HCT116 (cell line): ENCODE measurements at regions not wholly inside any gene's neighbourhood (a gene's known extent, or its start where the extent isn't known, plus 50 kb on each side); places are given as distances from the start of the nearest gene placed in this dataset.

Experiments
- ATAC-seq: fragments of 200-7000 bp; cut with Tn5 transposase; 2 replicates; pipeline ENCODE4 v1.9.1; 2020; ENCODE audit warnings: mild to moderate bottlenecking, moderate library complexity
- BruUV-seq: library from RNA; stranded (reverse); fragments of 400-500 nt; replicated peaks from 2 replicates; lab custom pipeline; 2021; lab: Mats Ljungman, UMichigan
- CTCF ChIA-PET: fragments of 300-600 bp; sonication (Branson Sonifier 250); formaldehyde crosslinking; loops from one replicate; lab custom pipeline; 2021; ENCODE audit warnings: antibody characterized with exemption; lab: Charles Lee
- POLR2A ChIA-PET: fragments of 300-600, 350-600 bp; sonication (Branson Sonifier 250); formaldehyde crosslinking; loops from one replicate; lab custom pipeline; 2021; ENCODE audit warnings: antibody characterized with exemption; lab: Charles Lee
- RAD21 ChIA-PET, 2 experiments: fragments of 300-600 bp; sonication (Branson Sonifier 250); formaldehyde crosslinking; loops; one replicate each; lab custom pipeline; 2023; ENCODE audit warnings: low total read pairs in 2 of 2; ENCODE audit not compliant: uncharacterized antibody in 2 of 2, unreplicated experiment in 2 of 2, low non-redundant PET in 1 of 2; lab: Charles Lee
- DNase-seq: peaks from one replicate; pipeline ENCODE4 v3.0.0-alpha.2; 2010; ENCODE audit warnings: low read depth, low spot score
- H2AFZ ChIP-seq: fragments of 200-600 bp; shearing (Covaris generic), sonication (generic); 2 replicates; pipeline ENCODE4 v1.6.1; 2017; ENCODE audit warnings: low read depth, mixed run types, mixed read lengths, antibody characterized with exemption, low read length; ENCODE audit not compliant: poor library complexity, severe bottlenecking
- H3K27ac ChIP-seq: 2 replicates; pipeline ENCODE4 v1.5.1; 2012; ENCODE audit warnings: low read depth, low read length
- H3K27me3 ChIP-seq: fragments of 200-600 bp; sonication (generic); 2 replicates; pipeline ENCODE4 v1.6.1; 2016; ENCODE audit warnings: mixed run types, low read length, mixed read lengths; ENCODE audit not compliant: insufficient read depth
- H3K36me3 ChIP-seq, 2 experiments: fragments of 200-500 bp in 1 of 2; fragments of 200-600 bp in 1 of 2; sonication (Bioruptor generic) in 1 of 2; sonication (generic) in 1 of 2; 2 replicates each; pipeline versions ENCODE4 v1.5.1 to v1.6.1; 2014 to 2016; ENCODE audit warnings: low read length in 2 of 2, inconsistent platforms in 1 of 2, mixed read lengths in 1 of 2, mixed run types in 1 of 2; ENCODE audit not compliant: insufficient read depth in 2 of 2, control insufficient read depth in 1 of 2
- H3K4me1 ChIP-seq, 2 experiments: fragments of 200-600 bp in 1 of 2; sonication (generic) in 1 of 2; 2 replicates each; pipeline versions ENCODE4 v1.5.1 to v1.6.1; 2012 to 2017; ENCODE audit warnings: low read length in 2 of 2, inconsistent platforms in 1 of 2, mild to moderate bottlenecking in 1 of 2, mixed read lengths in 1 of 2, mixed run types in 1 of 2, moderate library complexity in 1 of 2; ENCODE audit not compliant: insufficient read depth in 2 of 2, control insufficient read depth in 1 of 2
- H3K4me2 ChIP-seq: fragments of 200-600 bp; sonication (generic); 2 replicates; pipeline ENCODE4 v1.6.1; 2017; ENCODE audit warnings: mixed run types, low read length, mixed read lengths
- H3K4me3 ChIP-seq, 2 experiments: fragments of 200-600 bp in 1 of 2; sonication (generic) in 1 of 2; replicated peaks in 1 of 2; 2 replicates each; pipeline ENCODE4 v1.5.1; 2011 to 2016; ENCODE audit warnings: low read length in 2 of 2, control low read depth in 1 of 2, low read depth in 1 of 2, mild to moderate bottlenecking in 1 of 2, mixed read lengths in 1 of 2, mixed run types in 1 of 2
- H3K79me2 ChIP-seq: fragments of 200-600 bp; sonication (generic); 2 replicates; pipeline ENCODE4 v1.6.1; 2017; ENCODE audit warnings: mild to moderate bottlenecking, mixed run types, low read length, moderate library complexity, mixed read lengths; ENCODE audit not compliant: insufficient read depth
- H3K9ac ChIP-seq: fragments of 200-600 bp; sonication (generic); 2 replicates; pipeline ENCODE4 v1.6.1; 2016; ENCODE audit warnings: low read length, mixed read lengths
- H3K9me2 ChIP-seq: fragments of 200-600 bp; sonication (generic), shearing (Covaris generic); 2 replicates; pipeline ENCODE4 v1.6.1; 2017; ENCODE audit warnings: mixed run types, mild to moderate bottlenecking, moderate library complexity; ENCODE audit not compliant: insufficient read depth
- H3K9me3 ChIP-seq, 2 experiments: fragments of 200-500 bp in 1 of 2; fragments of 200-600 bp in 1 of 2; sonication (Bioruptor generic) in 1 of 2; sonication (generic) in 1 of 2; 2 replicates each; pipeline ENCODE4 v1.6.1; 2014 to 2017; ENCODE audit warnings: low read length in 2 of 2, mixed read lengths in 2 of 2, inconsistent platforms in 1 of 2, low read depth in 1 of 2, mild to moderate bottlenecking in 1 of 2, mixed run types in 1 of 2, moderate library complexity in 1 of 2; ENCODE audit not compliant: control insufficient read depth in 1 of 2, insufficient read depth in 1 of 2
- H4K20me1 ChIP-seq: fragments of 200-600 bp; sonication (generic), shearing (Covaris generic); 2 replicates; pipeline ENCODE4 v1.6.1; 2017; ENCODE audit warnings: mixed run types, mild to moderate bottlenecking, moderate library complexity; ENCODE audit not compliant: insufficient read depth
- CEBPB ChIP-seq: IDR thresholded peaks from 2 replicates; pipeline ENCODE4 v1.6.1; 2012; ENCODE audit warnings: low read depth
- ELF1 ChIP-seq: IDR thresholded peaks from 2 replicates; pipeline ENCODE4 v1.6.1; 2012; ENCODE audit warnings: low read depth, borderline replicate concordance
- EZH2 ChIP-seq: fragments of 200-600 bp; sonication (generic); IDR thresholded peaks from 2 replicates; pipeline ENCODE4 v1.6.1; 2017; ENCODE audit warnings: antibody characterized with exemption, mixed run types
- POLR2AphosphoS5 ChIP-seq: IDR thresholded peaks from 2 replicates; pipeline ENCODE4 v1.6.1; 2011; ENCODE audit warnings: mild to moderate bottlenecking, low read depth, low read length, moderate library complexity
- SRF ChIP-seq: IDR thresholded peaks from 2 replicates; pipeline ENCODE4 v1.6.1; 2012; ENCODE audit warnings: low read depth
- TCF7L2 ChIP-seq: IDR thresholded peaks from 2 replicates; pipeline ENCODE4 v1.7.0; 2011; ENCODE audit warnings: borderline replicate concordance, inconsistent platforms; ENCODE audit not compliant: insufficient read depth, insufficient read length; ENCODE audit errors: extremely low read depth
- YY1 ChIP-seq: IDR thresholded peaks from 2 replicates; pipeline ENCODE4 v1.6.1; 2011; ENCODE audit warnings: low read length, low read depth, moderate library complexity, mild to moderate bottlenecking; ENCODE audit not compliant: insufficient replicate concordance; ENCODE audit errors: extremely low read depth
- intact Hi-C: fragments of 100-400 bp; cut with micrococcal nuclease; formaldehyde crosslinking; loops from 2 replicates; pipeline ENCODE4 v1.10.0; 2022
- TF ChIP-seq, protein P1 (sequence below): IDR thresholded peaks from 2 replicates; pipeline ENCODE4 v1.6.1; 2011; ENCODE audit warnings: mild to moderate bottlenecking, low read length, moderate library complexity; ENCODE audit not compliant: insufficient replicate concordance; ENCODE audit errors: extremely low read depth
- TF ChIP-seq, protein P2 (sequence below), 3 experiments: fragments of 200-600 bp in 1 of 3; sonication (generic) in 1 of 3; IDR thresholded peaks in 2 of 3; conservative IDR thresholded peaks in 1 of 3; 2 replicates each; pipeline ENCODE4 v1.5.1; 2012 to 2017; ENCODE audit warnings: low read depth in 2 of 3, low read length in 2 of 3, antibody characterized with exemption in 1 of 3, borderline replicate concordance in 1 of 3, control low read depth in 1 of 3, mild to moderate bottlenecking in 1 of 3, mixed read lengths in 1 of 3, mixed run types in 1 of 3, moderate library complexity in 1 of 3; ENCODE audit not compliant: insufficient read depth in 1 of 3
- TF ChIP-seq, protein P3 (sequence below): IDR thresholded peaks from 2 replicates; pipeline ENCODE4 v1.6.1; 2012; ENCODE audit warnings: low read depth

DNA sequence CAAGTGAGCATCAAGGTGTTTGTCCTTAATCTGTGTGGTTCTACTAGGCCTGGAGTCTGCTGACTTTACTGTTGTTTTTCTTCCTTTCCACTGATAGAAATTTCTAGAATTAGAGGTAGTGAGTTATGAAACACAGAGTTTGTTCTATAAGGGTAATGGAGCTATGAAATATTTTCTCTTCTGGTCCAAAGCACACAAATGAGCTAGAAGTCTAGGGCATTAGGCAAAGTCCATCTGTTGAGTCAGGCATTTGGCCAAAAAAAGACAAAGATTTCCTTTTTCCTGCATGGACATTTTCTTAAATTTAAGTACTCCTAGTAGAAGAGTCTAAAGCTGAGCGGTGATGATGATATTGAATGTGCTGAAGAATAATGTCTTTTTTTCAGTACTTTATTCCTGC lies 174.3 kb upstream of the STXBP5 start:
- H3K79me2 ChIP-seq: no peaks in the 10 kb centered on the region
- ChIA-PET POLR2A (no interaction called here), RAD21 (no interaction called here)
- H3K4me1 ChIP-seq: no peaks in the 10 kb centered on the region
- no peaks in the 10 kb centered on the region for H3K36me3 ChIP-seq
- H3K4me3 ChIP-seq: no peak overlapping the region
- DNase-seq: no peak
- no peak overlapping the region for H3K9ac ChIP-seq
- BruUV-seq: no TSS peak
- no peaks in the 10 kb centered on the region for H3K9me2 ChIP-seq
- no peak overlapping the region for H2AFZ ChIP-seq
- no peak overlapping the region for H3K4me2 ChIP-seq
- H3K27ac ChIP-seq: no peak overlapping the region
- H3K9me3 ChIP-seq: no peaks in the 10 kb centered on the region
- intact Hi-C loops: no loop called here
- TF ChIP-seq, protein P1, sequence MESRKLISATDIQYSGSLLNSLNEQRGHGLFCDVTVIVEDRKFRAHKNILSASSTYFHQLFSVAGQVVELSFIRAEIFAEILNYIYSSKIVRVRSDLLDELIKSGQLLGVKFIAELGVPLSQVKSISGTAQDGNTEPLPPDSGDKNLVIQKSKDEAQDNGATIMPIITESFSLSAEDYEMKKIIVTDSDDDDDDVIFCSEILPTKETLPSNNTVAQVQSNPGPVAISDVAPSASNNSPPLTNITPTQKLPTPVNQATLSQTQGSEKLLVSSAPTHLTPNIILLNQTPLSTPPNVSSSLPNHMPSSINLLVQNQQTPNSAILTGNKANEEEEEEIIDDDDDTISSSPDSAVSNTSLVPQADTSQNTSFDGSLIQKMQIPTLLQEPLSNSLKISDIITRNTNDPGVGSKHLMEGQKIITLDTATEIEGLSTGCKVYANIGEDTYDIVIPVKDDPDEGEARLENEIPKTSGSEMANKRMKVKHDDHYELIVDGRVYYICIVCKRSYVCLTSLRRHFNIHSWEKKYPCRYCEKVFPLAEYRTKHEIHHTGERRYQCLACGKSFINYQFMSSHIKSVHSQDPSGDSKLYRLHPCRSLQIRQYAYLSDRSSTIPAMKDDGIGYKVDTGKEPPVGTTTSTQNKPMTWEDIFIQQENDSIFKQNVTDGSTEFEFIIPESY: no peak
- TF ChIP-seq CEBPB: no peak
- no peak for TF ChIP-seq TCF7L2
- TF ChIP-seq, protein P2, sequence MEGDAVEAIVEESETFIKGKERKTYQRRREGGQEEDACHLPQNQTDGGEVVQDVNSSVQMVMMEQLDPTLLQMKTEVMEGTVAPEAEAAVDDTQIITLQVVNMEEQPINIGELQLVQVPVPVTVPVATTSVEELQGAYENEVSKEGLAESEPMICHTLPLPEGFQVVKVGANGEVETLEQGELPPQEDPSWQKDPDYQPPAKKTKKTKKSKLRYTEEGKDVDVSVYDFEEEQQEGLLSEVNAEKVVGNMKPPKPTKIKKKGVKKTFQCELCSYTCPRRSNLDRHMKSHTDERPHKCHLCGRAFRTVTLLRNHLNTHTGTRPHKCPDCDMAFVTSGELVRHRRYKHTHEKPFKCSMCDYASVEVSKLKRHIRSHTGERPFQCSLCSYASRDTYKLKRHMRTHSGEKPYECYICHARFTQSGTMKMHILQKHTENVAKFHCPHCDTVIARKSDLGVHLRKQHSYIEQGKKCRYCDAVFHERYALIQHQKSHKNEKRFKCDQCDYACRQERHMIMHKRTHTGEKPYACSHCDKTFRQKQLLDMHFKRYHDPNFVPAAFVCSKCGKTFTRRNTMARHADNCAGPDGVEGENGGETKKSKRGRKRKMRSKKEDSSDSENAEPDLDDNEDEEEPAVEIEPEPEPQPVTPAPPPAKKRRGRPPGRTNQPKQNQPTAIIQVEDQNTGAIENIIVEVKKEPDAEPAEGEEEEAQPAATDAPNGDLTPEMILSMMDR (IDR thresholded peaks at IDR 0.05 in 2 of 3, conservative IDR thresholded peaks at IDR 0.05 in 1 of 3; ENCODE audit: borderline replicate concordance in 1 of 3, insufficient read depth in 1 of 3, low read depth in 2 of 3, low read length in 2 of 3): no peak
- no peak for TF ChIP-seq YY1
- no peak for TF ChIP-seq ELF1
- no peak for TF ChIP-seq EZH2
- no peak for TF ChIP-seq POLR2AphosphoS5
- TF ChIP-seq, protein P3, sequence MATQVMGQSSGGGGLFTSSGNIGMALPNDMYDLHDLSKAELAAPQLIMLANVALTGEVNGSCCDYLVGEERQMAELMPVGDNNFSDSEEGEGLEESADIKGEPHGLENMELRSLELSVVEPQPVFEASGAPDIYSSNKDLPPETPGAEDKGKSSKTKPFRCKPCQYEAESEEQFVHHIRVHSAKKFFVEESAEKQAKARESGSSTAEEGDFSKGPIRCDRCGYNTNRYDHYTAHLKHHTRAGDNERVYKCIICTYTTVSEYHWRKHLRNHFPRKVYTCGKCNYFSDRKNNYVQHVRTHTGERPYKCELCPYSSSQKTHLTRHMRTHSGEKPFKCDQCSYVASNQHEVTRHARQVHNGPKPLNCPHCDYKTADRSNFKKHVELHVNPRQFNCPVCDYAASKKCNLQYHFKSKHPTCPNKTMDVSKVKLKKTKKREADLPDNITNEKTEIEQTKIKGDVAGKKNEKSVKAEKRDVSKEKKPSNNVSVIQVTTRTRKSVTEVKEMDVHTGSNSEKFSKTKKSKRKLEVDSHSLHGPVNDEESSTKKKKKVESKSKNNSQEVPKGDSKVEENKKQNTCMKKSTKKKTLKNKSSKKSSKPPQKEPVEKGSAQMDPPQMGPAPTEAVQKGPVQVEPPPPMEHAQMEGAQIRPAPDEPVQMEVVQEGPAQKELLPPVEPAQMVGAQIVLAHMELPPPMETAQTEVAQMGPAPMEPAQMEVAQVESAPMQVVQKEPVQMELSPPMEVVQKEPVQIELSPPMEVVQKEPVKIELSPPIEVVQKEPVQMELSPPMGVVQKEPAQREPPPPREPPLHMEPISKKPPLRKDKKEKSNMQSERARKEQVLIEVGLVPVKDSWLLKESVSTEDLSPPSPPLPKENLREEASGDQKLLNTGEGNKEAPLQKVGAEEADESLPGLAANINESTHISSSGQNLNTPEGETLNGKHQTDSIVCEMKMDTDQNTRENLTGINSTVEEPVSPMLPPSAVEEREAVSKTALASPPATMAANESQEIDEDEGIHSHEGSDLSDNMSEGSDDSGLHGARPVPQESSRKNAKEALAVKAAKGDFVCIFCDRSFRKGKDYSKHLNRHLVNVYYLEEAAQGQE: no peak
- no peak for TF ChIP-seq SRF
- TF ChIP-seq, all 23 proteins: peak for 0
- CTCF ChIA-PET: no interaction called here
- no peaks in the 10 kb centered on the region for H3K27me3 ChIP-seq
- H4K20me1 ChIP-seq: no peaks in the 10 kb centered on the region
- no peak for ATAC-seq
